Heart right ventricle (tissue), 16 donors: ENCODE measurements at regions not wholly inside any gene's neighbourhood (a gene's known extent, or its start where the extent isn't known, plus 50 kb on each side); places are given as distances from the start of the nearest gene placed in this dataset.

Experiments used
- ATAC-seq, 8 donors: fragments of 200-7000 bp; cut with Tn5 transposase; one replicate each; pipeline ENCODE4 v1.9.1; 2020; ENCODE audit warnings: mild to moderate bottlenecking in 8 of 8, moderate library complexity in 8 of 8, moderate number of reproducible peaks in 1 of 8
- DNase-seq, 2 donors: peaks; one replicate each; pipeline ENCODE4 v3.0.0-alpha.2; 2020
- H3K27ac ChIP-seq, 10 donors: fragments of 200-600 bp; sonication (generic) in 2 of 10; one replicate each; pipeline versions ENCODE4 v1.5.0 to v1.8.0; 2020 to 2022; ENCODE audit warnings: mild to moderate bottlenecking in 3 of 10
- H3K27me3 ChIP-seq, 7 donors: fragments of 200-600 bp; one replicate each; pipeline ENCODE4 v1.8.0; 2021 to 2022; ENCODE audit warnings: mild to moderate bottlenecking in 2 of 7
- H3K36me3 ChIP-seq, 9 donors: fragments of 200-600 bp; sonication (generic) in 1 of 9; one replicate each; pipeline versions ENCODE4 v1.5.0 to v1.8.0; 2020 to 2022; ENCODE audit warnings: mild to moderate bottlenecking in 2 of 9
- H3K4me1 ChIP-seq, 9 donors: fragments of 200-600 bp; sonication (generic) in 1 of 9; one replicate each; pipeline versions ENCODE4 v1.5.0 to v1.8.0; 2020 to 2022; ENCODE audit warnings: mild to moderate bottlenecking in 4 of 9
- H3K4me3 ChIP-seq, 10 donors: fragments of 200-600 bp; sonication (generic) in 2 of 10; one replicate each; pipeline versions ENCODE4 v1.5.0 to v1.8.0; 2020 to 2022; ENCODE audit warnings: mild to moderate bottlenecking in 7 of 10, moderate library complexity in 2 of 10
- H3K9me3 ChIP-seq, 11 donors: fragments of 200-600 bp in 10 of 11; sonication (generic) in 2 of 11; one replicate each; pipeline versions ENCODE4 v1.5.0 to v1.8.0; 2013 to 2022; ENCODE audit warnings: mild to moderate bottlenecking in 2 of 11, control low read depth in 1 of 11, moderate library complexity in 1 of 11
- CTCF ChIP-seq, 9 donors: fragments of 200-600 bp; sonication (generic) in 2 of 9; IDR thresholded peaks; one replicate each; pipeline versions ENCODE4 v1.5.0 to v1.8.0; 2021 to 2022; ENCODE audit warnings: antibody characterized with exemption in 9 of 9, mild to moderate bottlenecking in 5 of 9, moderate library complexity in 1 of 9
- WGBS, 2 donors: extraction: QIAGEN DNeasy Blood & Tissue Kit; methylation state at CpG; one replicate each; pipeline ENCODE4 v1.1.7; 2013; ENCODE audit warnings: inconsistent platforms in 1 of 2; 5-methylcytosine and 5-hydroxymethylcytosine counted together
- intact Hi-C, 10 donors: fragments of 100-400 bp; cut with DNase I; formaldehyde crosslinking; loops; one replicate each; pipeline versions ENCODE4 v1.11.1 to v1.14.2; 2022
- donor health status: Arrhythmogenic right ventricular cardiomyopathy.
- donor health status: ischemic (EF 13 %, LVEDD 7.1; RV severe dilation, severe dysfunction).
- donor health status: healthy with polysubstance abuse.
- donor health status: DM: no; HTN: yes; CAD: no.
- donor health status: DM: no; HTN: no; CAD: no.
- donor health status: ischemic (EF 25% LVEDD 6.9; RV normal size, moderate dysfunction).
- donor health status: ischemic (EF 25% LVEDD 5.7; RV mildly dilated, moderate dysfunction).
- donor health status: healthy.
- donor health status: DM: yes; HTN: yes; CAD: no.
- donor health status: Ischemic cardiomyopathy.
- donor health status: ischemic (EF 35%, LVEDD 5.7; RV mildly dilated, moderate dysfunction).
- donor health status: nonischemic (EF 11% LVEDD 7.7; RV severe dilation, severe dysfunction).
- donor health status: DM: yes; HTN: yes; CAD: no.
- donor health status: PGD.
- donor health status: ischemic (EF 29% LVEDD 5.4; RV normal size, mild dysfunction).
- donor health status: nonischemic (EF 23%, LVEDD 6.1; RV moderate dilation, normal function).

- Histone ChIP-seq H3K4me3 (no peak overlapping the region), H3K4me1 (no peaks in the 10 kb centered on the region), H3K27me3 (peaks cover 0 to 10% (median 0%) of the 10 kb centered on the region in 7 donors), H3K27ac (no peak overlapping the region), H3K9me3 (no peaks in the 10 kb centered on the region), H3K36me3 (no peaks in the 10 kb centered on the region)
- ATAC-seq (no peak), DNase-seq (no peak)
- WGBS, 2 donors = 57 to 64% methylated on average over 15 of the region's 15 CpGs
- TF ChIP-seq CTCF (IDR thresholded peaks at IDR 0.05) = no peak
- intact Hi-C loops = no loop called here
These were observed 153.4 kb upstream of the DYNLRB2 start for GRCh38 chr16:80387318-80387921.

- no peak for TF ChIP-seq CTCF (IDR thresholded peaks at IDR 0.05)
- ATAC-seq (no peak), DNase-seq (no peak)
- Histone ChIP-seq H3K9me3 (no peaks in the 10 kb centered on the region), H3K27me3 (peaks cover 0 to 10% (median 0%) of the 10 kb centered on the region in 7 donors), H3K4me1 (no peaks in the 10 kb centered on the region), H3K4me3 (no peak overlapping the region), H3K36me3 (no peaks in the 10 kb centered on the region), H3K27ac (no peak overlapping the region)
- intact Hi-C loops = no loop called here
These were observed 155.9 kb upstream of the DYNLRB2 start for GRCh38 chr16:80384862-80385261.

GRCh38 chr16:80380514-80380913 lies 160.3 kb upstream of the DYNLRB2 start:
- no peak for DNase-seq
- no peaks in the 10 kb centered on the region for H3K4me1 ChIP-seq
- no peaks in the 10 kb centered on the region for H3K9me3 ChIP-seq
- intact Hi-C loops = no loop called here
- no peak for ATAC-seq
- H3K36me3 ChIP-seq = no peaks in the 10 kb centered on the region
- peaks cover 0 to 5% (median 0%) of the 10 kb centered on the region in 7 donors for H3K27me3 ChIP-seq
- TF ChIP-seq CTCF (IDR thresholded peaks at IDR 0.05) = no peak
- H3K4me3 ChIP-seq = no peak overlapping the region
- 77 to 79% methylated on average over 4 of the region's 4 CpGs for WGBS, 2 donors
- no peak overlapping the region for H3K27ac ChIP-seq

GRCh38 chr16:80377096-80377956 lies 163.5 kb upstream of the DYNLRB2 start:
- peaks cover 0 to 5% (median 0%) of the 10 kb centered on the region in 7 donors for H3K27me3 ChIP-seq
- H3K9me3 ChIP-seq = peaks cover 0 to 8% (median 0%) of the 10 kb centered on the region in 11 donors
- 67 to 70% methylated on average over 16 of the region's 16 CpGs for WGBS, 2 donors
- intact Hi-C loops = no loop called here
- DNase-seq (no peak), ATAC-seq (no peak)
- H3K27ac ChIP-seq = no peak overlapping the region
- no peaks in the 10 kb centered on the region for H3K4me1 ChIP-seq
- H3K36me3 ChIP-seq = no peaks in the 10 kb centered on the region
- TF ChIP-seq CTCF (IDR thresholded peaks at IDR 0.05) = no peak
- no peak overlapping the region for H3K4me3 ChIP-seq
